Brain microvascular endothelial cell (primary cell): ENCODE measurements at regions not wholly inside any gene's neighbourhood (a gene's known extent, or its start where the extent isn't known, plus 50 kb on each side); places are given as distances from the start of the nearest gene placed in this dataset.

Experiments
- DNase-seq: peaks from one replicate; pipeline ENCODE4 v3.0.0-alpha.2; 2020
- H3K27ac ChIP-seq: fragments of 250-450 bp; sonication (Bioruptor Pico); 2 replicates; pipeline ENCODE4 v1.5.1; 2020; ENCODE audit warnings: mild to moderate bottlenecking, moderate library complexity
- H3K27me3 ChIP-seq: fragments of 250-450 bp; sonication (Bioruptor Pico); replicated peaks from 2 replicates; pipeline ENCODE4 v1.5.1; 2020; ENCODE audit warnings: mild to moderate bottlenecking
- H3K36me3 ChIP-seq: fragments of 250-450 bp; sonication (Bioruptor Pico); replicated peaks from 2 replicates; pipeline ENCODE4 v1.5.1; 2020; ENCODE audit warnings: mild to moderate bottlenecking
- H3K4me3 ChIP-seq: 2 replicates; pipeline ENCODE4 v1.5.1; 2011; ENCODE audit warnings: low read depth, mild to moderate bottlenecking, control low read depth, low read length, moderate library complexity
- CTCF ChIP-seq: IDR thresholded peaks from 2 replicates; pipeline ENCODE4 v1.5.1; 2011; ENCODE audit warnings: low read depth, mild to moderate bottlenecking, moderate library complexity, low read length, control low read depth, inconsistent platforms; ENCODE audit errors: missing control alignments
- in situ Hi-C: cut with HindIII; loops from 2 replicates; pipeline ENCODE4 v1.10.0; 2017; ENCODE audit warnings: low sequenced_read_pairs, low pct_ligation_motif_present

GRCh38 chrX:45824471-45824870, 623.8 kb upstream of the DIPK2B start:
- Histone ChIP-seq H3K27me3 (no peaks in the 10 kb centered on the region), H3K27ac (no peak overlapping the region), H3K36me3 (no peaks in the 10 kb centered on the region), H3K4me3 (no peak overlapping the region)
- peak; percentile 91 for DNase-seq
- TF ChIP-seq CTCF = peak; percentile 88
- in situ Hi-C loops = no loop called here

GRCh38 chrX:45823536-45823935, 622.9 kb upstream of the DIPK2B start:
- DNase-seq = no peak

GRCh38 chrX:45822124-45822523, 621.4 kb upstream of the DIPK2B start:
- H3K27ac ChIP-seq = no peak overlapping the region
- no peak for TF ChIP-seq CTCF

More at GRCh38 chrX:45823536-45823935, 622.9 kb upstream of the DIPK2B start:
- Histone ChIP-seq H3K4me3 (no peak overlapping the region), H3K27ac (no peak overlapping the region), H3K27me3 (no peaks in the 10 kb centered on the region), H3K36me3 (no peaks in the 10 kb centered on the region)
- in situ Hi-C loops = no loop called here
- TF ChIP-seq CTCF = no peak

GRCh38 chrX:45818913-45819312, 618.2 kb upstream of the DIPK2B start:
- Histone ChIP-seq H3K36me3 (no peaks in the 10 kb centered on the region), H3K4me3 (no peak overlapping the region), H3K27me3 (no peaks in the 10 kb centered on the region), H3K27ac (no peak overlapping the region)
- no peak for DNase-seq
- TF ChIP-seq CTCF = no peak
- in situ Hi-C loops = no loop called here

More at GRCh38 chrX:45822124-45822523, 621.4 kb upstream of the DIPK2B start:
- no peak overlapping the region for H3K4me3 ChIP-seq
- in situ Hi-C loops = no loop called here
- DNase-seq = no peak
- no peaks in the 10 kb centered on the region for H3K27me3 ChIP-seq
- H3K36me3 ChIP-seq = no peaks in the 10 kb centered on the region

GRCh38 chrX:45815441-45815840, 614.8 kb upstream of the DIPK2B start:
- TF ChIP-seq CTCF = no peak
- no peaks in the 10 kb centered on the region for H3K27me3 ChIP-seq
- DNase-seq = no peak
- H3K36me3 ChIP-seq = no peaks in the 10 kb centered on the region
- H3K27ac ChIP-seq = no peak overlapping the region
- no peak overlapping the region for H3K4me3 ChIP-seq
- in situ Hi-C loops = no loop called here

- no peak for DNase-seq
- in situ Hi-C loops = no loop called here
- Histone ChIP-seq H3K27ac (no peak overlapping the region), H3K27me3 (no peaks in the 10 kb centered on the region), H3K4me3 (no peak overlapping the region), H3K36me3 (no peaks in the 10 kb centered on the region)
- no peak for TF ChIP-seq CTCF
These were observed 610.6 kb upstream of the DIPK2B start for GRCh38 chrX:45811326-45811725.
